PFSK-1 (cell line): ENCODE measurements at regions not wholly inside any gene's neighbourhood (a gene's known extent, or its start where the extent isn't known, plus 50 kb on each side); places are given as distances from the start of the nearest gene placed in this dataset.

Source experiments
- POLR2AphosphoS5 ChIP-seq: IDR thresholded peaks from 2 replicates; pipeline ENCODE4 v1.6.1; 2012; ENCODE audit warnings: low read depth, mild to moderate bottlenecking, control low read depth, low read length, moderate library complexity
- REST ChIP-seq, 2 experiments: IDR thresholded peaks; 2 replicates each; pipeline versions ENCODE4 v1.6.1 to v1.8.0; 2011 to 2012; ENCODE audit warnings: low read depth in 2 of 2, low read length in 2 of 2, control low read depth in 1 of 2, inconsistent platforms in 1 of 2, mild to moderate bottlenecking in 1 of 2, moderate library complexity in 1 of 2; ENCODE audit not compliant: insufficient read depth in 1 of 2
- SIN3A ChIP-seq: IDR thresholded peaks from 2 replicates; pipeline ENCODE4 v1.6.1; 2012; ENCODE audit warnings: mild to moderate bottlenecking, low read length, moderate library complexity, borderline replicate concordance; ENCODE audit not compliant: insufficient read depth
- TAF1 ChIP-seq: IDR thresholded peaks from 2 replicates; pipeline ENCODE4 v1.6.1; 2012; ENCODE audit warnings: low read length, control low read depth, borderline replicate concordance; ENCODE audit not compliant: insufficient read depth

DNA sequence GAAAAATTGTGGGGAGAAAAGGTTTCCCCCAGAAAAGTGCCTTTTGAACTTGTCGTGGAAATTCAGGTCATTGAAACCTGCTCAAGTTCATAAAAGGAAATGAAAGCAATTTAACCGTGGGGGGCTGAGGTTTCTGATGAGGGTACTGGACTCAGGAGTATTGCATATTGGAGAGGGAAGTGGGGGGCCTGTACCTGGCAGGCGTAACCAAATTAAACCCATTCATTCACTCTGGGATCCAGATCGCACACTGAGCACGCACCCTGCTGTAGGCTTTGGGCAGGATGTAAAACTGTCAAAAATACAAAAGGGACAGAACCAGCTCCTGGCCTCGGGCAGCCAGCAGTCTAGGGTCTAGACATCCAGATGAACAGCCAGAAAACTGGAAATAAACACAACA is 1517.4 kb downstream of the BRD1 start:
- TF ChIP-seq TAF1 (no peak), POLR2AphosphoS5 (no peak), SIN3A (no peak), REST (IDR thresholded peaks at IDR 0.05; ENCODE audit: insufficient read depth in 1 of 2, low read depth in 2 of 2, low read length in 2 of 2) (no peak)
